HG03571 (cell line): ENCODE measurements at regions not wholly inside any gene's neighbourhood (a gene's known extent, or its start where the extent isn't known, plus 50 kb on each side); places are given as distances from the start of the nearest gene placed in this dataset.

Experiments
- ATAC-seq: cut with Tn5 transposase; IDR thresholded peaks from one replicate; pipeline ENCODE4 v1.9.1; 2021; ENCODE audit not compliant: unreplicated experiment

DNA sequence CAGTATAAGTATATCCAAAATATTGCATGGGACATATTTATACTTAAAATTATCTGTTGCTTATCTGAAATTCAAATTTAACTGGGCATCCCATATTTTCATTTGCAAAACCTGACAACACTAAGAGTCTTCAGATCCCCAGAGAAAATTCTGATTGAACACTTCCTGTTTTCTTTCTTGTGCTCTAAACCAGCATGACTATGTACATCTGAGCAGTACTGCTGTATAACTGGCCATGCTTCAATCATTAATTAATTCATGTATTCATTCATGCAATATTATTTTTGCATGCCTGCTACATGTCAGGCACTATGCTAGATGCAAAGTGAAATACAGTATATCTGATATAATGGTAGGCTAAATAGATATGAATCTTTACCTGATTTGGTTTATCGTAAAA lies 461.2 kb downstream of the TLR4 start:
- no peak for ATAC-seq

DNA sequence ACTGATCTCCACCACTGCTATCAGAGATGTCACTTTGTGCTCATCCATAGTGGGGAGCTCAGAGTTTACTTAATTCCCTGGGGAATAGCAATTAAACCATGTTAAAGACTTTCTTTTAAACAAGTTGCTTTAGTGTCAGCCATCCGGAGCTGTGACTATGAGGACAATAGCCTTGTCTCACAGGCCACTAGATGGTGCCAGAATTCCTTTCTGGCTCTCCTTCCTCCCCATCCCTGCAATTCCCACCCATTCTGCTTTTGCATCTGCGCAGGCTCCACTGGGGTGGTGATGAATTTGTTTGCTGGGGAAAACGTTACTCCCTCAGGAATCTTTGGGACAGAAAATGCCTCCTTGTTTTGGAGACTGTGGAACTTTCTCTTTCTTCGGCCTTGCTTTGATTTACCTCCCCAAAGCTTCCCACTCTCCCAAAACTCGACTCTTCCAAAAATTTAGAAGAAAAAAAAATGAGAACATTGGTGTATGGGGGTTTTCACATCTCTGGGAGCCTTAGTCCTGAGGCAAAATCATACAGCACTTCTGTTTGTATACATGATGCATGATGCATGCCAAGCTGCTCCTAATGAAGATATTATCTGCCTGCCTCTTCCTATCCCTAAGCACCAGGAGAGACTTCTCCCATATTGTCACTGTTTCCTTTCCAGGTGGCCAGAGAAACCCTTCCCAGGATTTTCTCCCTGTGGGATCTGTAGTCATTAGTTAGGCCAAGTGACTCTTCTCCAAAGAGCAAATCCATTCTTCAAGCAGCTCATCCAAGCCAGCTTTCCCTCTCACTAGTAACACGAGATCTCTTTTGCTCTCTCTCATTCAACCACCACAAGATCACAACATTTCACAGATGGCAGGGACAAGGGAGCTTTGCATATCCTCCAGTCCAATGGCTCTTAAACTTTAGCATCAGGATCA lies 466.1 kb downstream of the TLR4 start:
- ATAC-seq = no peak

DNA sequence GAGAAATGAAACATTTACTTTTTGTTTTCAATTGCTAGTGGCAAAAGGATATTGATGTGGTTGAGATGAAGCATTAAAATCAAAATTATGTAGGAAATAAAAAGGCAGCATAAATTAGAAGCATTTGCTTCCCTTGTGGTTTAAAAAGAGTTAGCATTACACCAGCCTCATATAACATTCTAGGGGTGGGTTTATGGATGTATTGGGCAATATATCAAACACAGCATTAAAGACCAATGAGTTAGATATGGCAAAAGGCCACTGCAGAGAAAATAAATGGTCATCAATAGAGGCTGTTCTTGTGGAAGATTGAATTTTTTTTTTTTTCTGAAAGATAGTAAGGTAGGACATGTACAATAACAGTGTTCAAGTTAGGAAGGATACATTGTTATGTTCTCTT lies 473.0 kb downstream of the TLR4 start:
- ATAC-seq = no peak

DNA sequence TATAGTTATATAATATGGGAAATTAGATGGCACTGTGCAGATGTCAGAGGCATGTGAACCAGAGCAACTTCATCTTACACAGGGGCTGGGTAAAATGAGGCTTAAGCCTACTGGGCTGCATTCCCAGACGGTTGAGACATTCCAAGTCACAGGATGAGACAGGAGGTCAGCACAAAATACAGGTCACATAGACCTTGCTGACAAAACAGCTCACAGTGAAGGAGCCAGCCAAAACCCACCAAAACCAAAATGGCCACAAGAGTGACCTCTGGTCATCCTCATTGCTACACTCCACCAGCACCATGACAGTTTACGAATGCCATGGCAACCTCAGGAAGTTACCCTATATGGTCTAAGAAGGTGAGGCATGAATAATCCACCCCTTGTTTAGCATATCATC lies 479.4 kb downstream of the TLR4 start:
- ATAC-seq = no peak

DNA sequence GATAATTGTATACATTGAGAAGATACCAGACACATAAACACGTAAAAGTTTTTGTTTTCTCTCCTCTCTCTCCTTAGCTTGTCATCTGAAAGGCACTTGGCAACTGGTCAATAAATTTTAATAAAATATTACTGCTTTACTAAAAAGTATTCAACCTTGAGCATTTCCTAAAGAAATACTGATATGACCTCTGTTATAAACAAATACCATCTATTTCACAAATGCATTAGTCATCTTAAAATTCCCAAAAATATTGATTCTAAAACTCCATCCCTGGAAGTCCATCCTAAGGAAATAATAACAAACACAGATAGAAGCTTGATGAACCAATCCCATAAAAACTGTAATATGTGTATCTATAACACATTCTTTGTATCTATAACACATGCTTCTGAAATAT lies 483.2 kb downstream of the TLR4 start:
- no peak for ATAC-seq

DNA sequence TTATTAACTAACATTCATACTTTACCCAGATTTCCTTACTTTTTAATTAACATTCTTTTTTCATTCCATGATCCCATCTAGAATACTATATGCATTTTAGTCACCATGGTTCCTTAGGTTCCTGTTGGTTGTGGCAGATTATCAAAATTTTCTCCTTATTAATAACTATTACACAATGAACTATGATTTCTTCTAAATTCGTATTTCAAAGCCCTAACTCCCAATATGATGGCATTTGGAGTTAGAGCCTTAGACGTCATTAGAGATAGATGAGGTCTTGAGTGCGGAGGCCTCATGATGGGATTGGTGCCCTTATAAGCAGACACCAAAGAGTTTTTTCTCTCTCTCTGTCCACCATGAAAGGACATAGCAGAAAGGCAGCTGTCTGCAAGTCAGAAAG lies 485.4 kb downstream of the TLR4 start:
- no peak for ATAC-seq

DNA sequence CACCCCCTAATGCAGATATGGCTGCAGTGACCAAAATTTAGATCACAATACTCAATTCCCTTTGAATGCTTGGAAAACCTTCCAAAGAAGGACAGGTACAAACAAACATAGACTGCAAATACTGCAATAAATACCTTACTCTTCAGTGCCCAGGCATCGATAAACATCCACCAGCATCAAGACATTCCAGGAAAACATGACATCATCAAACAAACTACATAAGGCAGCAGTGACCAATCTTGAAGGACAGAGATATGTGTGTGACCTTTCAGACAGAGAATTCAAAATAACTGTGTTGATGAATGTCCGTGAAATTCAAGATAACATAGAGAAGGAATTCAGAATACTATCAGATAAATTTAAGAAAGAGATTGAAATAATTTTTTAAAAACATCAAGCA lies 488.6 kb downstream of the TLR4 start:
- no peak for ATAC-seq

DNA sequence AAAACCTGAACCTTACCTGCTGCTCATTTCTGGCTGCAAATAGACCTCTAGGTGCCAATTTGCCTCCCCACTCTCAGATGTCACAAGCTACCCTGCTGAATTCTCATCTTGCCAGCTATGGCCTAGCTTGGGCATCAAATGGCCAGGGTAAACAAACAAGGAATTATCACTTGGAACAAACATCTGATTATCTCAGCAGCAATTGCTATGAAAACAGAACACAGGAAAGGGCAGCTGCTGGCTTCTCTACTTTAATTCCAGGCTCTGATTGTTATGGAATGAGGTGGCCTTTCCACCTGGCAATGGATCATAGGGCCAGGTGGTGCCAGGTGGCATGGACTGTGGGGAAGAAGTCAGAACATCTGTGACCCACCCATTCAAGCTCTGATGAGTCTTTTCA lies 505.1 kb downstream of the TLR4 start:
- ATAC-seq = no peak

DNA sequence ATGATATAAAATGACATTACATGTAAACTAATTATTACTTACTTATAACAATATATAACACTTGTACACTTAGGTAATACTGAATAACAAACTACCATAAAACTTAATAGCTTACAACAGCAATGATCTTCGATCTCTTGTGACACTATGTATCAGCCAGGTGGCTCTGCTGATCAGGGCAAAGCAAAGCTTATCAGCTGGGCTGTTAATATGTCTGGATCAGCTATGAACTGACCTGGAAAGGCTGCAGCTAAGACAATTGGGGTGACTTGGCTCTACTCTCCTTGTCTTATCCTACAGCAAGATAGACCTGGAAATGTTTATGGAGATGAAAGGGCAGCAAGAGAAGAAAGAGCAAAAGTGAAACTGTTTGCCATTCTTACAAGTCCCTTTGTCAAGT lies 511.3 kb downstream of the TLR4 start:
- no peak for ATAC-seq

DNA sequence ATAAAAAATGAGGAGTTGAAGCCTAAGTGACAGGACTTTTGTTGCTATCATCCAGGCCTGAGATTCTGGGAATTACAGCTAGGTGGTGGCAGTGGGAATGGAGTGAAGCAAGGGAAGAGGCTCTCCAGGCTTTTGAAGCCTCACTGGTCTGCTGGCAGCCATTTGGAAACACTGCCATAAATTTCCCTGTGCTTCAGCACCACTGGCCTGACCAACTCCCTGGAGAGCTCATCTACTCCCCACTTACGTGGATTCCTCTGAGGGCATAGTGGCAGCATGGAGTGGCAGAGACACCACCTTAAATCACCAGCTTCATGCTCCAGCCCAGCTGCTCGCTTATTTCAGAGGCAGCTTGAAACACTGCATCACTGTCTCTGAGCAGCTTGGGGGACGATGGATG lies 518.2 kb downstream of the TLR4 start:
- no peak for ATAC-seq

DNA sequence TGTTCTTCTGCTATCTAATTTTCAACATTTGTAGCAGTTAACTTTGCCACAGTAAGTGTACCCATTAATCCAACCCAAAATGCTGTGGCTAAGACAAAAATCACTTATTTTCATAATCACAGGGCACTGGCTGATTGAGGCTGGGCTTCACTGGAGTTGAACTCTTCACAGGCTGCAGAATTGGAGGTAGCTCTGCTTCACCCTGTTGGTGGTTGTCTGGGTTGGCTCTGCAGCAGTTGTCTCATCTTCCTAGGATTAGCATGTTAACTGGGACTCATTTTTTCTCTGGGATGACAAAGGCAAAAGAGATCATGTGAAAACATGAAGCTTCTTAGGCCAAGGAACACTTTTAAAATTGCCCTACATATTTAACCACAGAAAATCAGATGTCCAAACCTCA lies 518.9 kb downstream of the TLR4 start:
- no peak for ATAC-seq

DNA sequence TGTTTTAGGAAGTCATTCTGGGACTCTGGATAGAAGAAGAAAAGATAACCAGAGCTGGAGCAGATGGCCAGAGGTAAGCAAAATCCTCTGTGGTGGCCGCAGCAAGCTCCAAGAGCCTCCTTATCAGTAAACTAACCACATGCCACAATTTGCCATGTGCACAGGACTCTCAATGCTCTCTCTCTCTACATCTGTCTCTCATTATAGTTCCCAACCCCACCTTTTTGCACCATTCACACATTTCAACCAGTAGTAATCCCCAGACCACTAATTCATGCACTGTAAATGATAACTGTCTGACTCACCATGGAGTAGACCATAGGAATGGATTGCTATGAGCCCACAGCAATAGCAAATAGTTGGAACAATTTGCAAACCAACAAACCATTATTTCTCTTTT lies 526.1 kb downstream of the TLR4 start:
- ATAC-seq = no peak

DNA sequence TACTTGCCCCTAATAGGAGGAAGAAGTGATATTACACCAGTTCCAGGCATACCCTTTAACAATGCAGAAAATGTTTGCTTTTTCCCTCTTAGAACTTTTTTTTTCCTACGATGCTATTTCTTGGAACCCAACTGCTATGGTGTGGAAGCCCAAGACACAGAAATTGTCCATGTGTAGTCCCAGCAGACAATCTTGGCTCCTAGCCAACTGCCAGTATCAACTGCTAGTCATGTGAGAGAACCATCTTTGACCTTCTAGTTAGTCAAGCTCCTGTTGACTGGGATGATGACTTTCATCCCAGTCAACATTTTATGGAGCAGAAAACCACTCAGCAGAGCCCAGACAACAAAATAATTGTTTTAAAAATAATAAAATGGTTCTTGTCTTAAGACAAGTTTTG lies 532.4 kb downstream of the TLR4 start:
- no peak for ATAC-seq

DNA sequence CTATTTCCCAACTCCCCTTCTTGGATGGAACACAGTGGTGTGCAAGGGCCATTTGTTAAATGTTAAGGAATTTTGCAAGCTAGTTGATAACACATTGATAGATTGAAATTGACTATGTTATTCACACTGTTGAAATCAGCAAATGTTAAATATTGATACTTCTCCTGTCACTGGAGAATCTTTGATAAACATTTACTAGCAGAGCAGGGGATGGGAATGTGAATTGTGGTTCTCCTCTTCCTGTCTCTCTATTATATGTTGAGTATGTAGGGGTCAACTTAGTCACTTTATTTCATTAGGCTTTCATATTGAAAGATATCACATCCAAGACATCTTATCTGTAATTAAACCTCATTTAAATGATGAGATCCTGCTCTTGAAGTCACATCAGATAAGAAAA lies 533.9 kb downstream of the TLR4 start:
- ATAC-seq = no peak

DNA sequence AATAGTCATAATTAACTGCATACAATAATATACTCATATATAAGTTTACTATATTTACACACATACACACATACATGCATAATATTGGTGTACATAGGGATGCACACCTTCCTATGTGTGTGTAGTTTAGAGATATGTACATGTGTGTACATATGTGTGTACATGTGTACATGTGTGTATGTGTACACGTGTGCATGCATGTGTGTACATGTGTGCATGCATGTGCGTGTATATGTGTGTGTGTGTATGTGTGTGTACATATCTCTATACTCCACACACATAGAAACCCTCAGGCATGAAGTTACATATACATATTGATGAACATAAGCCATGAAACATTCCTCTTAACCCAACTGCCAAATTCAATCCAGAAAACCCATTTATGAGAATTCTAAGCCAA lies 547.8 kb downstream of the TLR4 start:
- no peak for ATAC-seq

DNA sequence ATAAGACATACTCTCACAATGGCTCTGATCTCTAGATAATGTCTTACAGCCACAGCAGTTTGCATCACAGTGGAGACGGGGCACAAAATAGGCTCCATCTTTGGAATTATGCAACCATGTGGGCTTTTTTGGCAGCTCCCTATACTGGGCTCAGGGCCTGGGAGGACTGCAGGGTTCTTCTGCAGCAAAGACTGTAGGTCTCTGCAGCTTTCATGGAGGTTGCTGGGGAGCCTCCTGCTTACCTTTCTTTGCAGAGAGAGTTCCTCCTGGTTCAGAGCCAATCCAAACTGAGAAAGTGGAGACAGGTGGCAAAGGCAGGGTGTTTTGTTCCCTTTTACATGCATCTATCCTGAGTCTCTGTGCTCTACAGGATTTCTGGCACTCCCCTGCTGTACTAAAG lies 558.0 kb downstream of the TLR4 start:
- ATAC-seq = no peak

DNA sequence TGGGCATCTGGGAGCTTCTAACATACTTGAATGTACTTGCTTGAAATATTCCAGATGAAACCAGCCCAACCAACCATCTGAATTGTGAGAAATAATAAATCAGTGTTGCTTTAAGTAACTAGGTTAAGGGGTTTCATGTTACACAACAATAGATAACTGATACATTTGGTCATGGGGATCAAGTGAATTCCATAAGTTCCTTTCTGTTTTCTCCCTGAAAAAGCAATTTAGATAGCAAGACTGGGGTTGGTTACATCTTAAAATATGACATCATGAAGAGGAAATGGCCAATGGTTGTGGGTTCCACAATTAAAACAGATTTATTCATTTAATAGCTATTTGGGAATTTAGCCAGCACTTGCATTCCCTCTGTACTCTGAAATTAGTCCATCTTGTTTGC lies 559.7 kb downstream of the TLR4 start:
- no peak for ATAC-seq

DNA sequence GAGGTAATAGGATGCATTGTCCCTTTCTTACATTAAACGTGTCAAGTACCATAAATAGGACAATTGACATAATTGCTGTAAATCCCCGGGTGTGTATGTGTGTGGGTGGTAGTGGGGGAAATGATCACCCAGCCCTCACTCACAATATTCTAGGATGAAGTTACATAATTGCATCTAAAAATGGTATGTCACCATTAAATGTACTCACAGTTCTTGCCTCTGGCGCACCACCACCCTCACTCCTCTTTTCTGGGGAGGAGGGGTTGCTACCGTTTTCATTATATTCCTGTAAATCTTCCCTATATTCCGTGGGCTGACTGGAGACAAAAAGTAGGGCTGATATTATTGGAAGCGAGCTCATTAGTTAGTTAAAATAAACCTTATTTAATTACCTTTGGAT lies 563.8 kb downstream of the TLR4 start:
- ATAC-seq = no peak

DNA sequence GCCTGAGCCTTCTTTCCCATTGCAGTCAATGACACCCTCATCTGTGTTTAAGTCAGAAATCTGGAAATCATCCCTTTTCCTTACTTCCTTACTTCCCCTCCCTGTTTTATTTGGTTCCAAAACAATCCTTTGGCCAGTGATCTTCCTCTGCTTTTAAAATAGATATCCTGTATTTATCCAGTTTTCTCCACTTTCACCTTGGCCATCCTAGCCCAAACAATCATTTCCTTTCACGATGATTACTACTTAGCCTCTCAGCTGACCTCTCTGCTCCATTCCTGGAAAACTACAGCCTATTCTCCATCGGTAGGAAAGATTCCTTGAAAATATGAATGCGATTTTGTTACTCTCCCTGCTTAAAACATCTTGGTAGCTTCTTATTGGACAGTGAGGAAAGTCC lies 565.4 kb downstream of the TLR4 start:
- no peak for ATAC-seq

DNA sequence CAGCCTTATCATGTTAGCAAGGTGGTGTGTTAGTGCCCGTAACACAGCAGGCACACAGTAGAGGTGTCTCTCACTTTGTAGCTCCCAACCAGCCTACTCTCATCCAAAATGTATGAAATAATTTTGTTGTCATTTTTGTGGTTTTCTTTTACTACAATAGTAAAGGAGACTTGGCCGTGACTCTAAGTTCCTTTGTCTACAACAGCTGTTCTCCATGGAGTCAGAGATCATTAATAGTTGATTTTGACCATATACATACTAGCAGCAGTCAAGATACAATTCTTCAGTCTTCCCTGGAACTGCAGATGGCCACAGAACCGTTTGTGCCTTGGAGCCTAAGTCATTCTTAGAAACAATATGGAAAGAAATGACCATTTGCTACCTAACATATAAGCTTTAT lies 567.1 kb downstream of the TLR4 start:
- no peak for ATAC-seq

DNA sequence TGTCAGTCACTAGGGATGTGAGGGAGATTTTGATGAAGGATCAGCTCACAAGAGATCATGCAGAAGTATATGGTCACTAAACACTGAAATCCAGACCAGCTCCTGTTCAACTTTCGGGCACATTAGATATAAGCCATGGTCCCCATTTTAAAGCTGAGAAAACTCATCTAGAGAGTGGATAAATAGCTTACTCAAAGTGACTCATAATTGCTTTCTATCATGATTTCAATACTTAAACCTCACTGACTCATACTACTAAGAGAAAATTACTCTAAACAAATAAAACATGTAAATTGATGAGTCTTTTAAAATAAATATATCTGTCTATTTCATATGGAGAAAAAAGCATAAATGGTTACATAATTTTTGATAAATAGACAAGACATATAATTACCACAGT lies 567.7 kb downstream of the TLR4 start:
- no peak for ATAC-seq

DNA sequence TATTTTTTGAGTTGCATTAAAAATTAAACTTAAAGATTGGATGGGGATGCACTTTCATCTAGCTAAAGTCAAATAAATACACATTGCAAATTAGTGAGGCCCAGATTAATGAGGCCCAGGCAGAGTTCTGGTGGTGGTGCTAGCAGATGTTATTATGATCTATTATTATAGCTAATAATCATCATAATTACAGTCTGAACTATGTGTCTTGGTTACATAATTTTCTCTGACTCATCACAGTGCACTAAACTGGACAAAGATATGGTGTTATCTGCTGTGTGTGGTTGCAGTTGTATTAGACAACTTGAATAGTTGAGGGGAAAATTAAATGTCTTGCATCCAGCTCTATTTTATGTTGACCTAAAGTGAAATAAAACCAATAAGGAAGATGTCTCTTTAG lies 568.8 kb downstream of the TLR4 start:
- ATAC-seq = no peak

DNA sequence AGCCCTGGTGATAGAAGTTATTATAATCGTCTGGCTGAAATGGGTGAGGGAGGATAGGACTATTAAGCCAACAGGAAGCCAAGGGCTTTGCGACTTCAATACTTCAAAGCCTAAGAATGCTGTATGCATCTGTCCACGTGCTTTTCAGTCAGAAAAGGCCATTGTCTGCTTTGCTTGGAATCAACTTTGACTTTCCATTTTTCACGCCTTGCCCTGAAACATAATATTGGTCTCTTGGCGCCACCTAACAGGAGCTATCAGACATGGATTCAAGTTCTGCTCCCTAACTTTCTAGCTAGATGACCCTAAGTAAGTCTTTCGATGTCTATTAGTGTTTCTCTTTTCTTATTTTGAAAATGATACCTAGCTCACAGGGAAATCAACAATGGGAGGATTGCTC lies 572.6 kb downstream of the TLR4 start:
- no peak for ATAC-seq
